ENCODE measurements at regions not wholly inside any gene's neighbourhood (a gene's known extent, or its start where the extent isn't known, plus 50 kb on each side); places are given as distances from the start of the nearest gene placed in this dataset.

DNA sequence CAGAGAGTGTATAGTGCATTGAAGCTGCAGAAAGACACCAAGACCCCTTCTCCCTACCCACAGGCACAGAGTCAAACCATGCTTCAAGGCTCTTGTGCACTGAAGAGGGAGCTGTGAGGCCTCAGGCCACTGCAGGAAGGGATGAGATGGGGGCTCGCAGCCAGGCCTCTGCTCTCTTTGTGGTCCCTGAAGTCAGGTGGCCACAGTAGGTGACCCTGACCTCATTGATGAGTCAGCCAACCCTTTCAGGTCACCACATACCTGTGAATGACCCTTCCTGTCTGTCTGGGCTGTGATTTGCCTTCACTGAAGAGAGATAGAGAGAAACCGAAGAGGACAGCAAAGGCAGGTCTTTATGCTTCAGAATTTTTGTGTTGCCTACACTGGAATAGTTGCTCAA is 372.1 kb downstream of the ACTL7B start:
- Histone ChIP-seq H3K4me1 (ENCODE audit: control insufficient read depth, low read length) (no peaks in the 10 kb centered on the region), H3K36me3 (ENCODE audit: control insufficient read depth, low read length) (no peaks in the 10 kb centered on the region), H3K4me3 (ENCODE audit: low read length) (no peak overlapping the region), H3F3A (ENCODE audit: control insufficient read depth, insufficient read depth) (no peaks in the 10 kb centered on the region), H3K9me2 (replicated peaks; ENCODE audit: control insufficient read depth, low read length) (no peaks in the 10 kb centered on the region), H3K79me2 (ENCODE audit: control insufficient read depth, low read length) (no peaks in the 10 kb centered on the region), H3K4me2 (ENCODE audit: low read length) (no peak overlapping the region), H3K27ac (ENCODE audit: low read depth, low read length) (no peak overlapping the region), H3K9me3 (ENCODE audit: control insufficient read depth, insufficient read depth, low read length) (no peaks in the 10 kb centered on the region), H4K20me1 (ENCODE audit: control insufficient read depth, insufficient read depth, low read depth, low read length) (no peaks in the 10 kb centered on the region), H3K27me3 (ENCODE audit: control insufficient read depth, low read length) (no peaks in the 10 kb centered on the region)
- TF ChIP-seq, protein P1, sequence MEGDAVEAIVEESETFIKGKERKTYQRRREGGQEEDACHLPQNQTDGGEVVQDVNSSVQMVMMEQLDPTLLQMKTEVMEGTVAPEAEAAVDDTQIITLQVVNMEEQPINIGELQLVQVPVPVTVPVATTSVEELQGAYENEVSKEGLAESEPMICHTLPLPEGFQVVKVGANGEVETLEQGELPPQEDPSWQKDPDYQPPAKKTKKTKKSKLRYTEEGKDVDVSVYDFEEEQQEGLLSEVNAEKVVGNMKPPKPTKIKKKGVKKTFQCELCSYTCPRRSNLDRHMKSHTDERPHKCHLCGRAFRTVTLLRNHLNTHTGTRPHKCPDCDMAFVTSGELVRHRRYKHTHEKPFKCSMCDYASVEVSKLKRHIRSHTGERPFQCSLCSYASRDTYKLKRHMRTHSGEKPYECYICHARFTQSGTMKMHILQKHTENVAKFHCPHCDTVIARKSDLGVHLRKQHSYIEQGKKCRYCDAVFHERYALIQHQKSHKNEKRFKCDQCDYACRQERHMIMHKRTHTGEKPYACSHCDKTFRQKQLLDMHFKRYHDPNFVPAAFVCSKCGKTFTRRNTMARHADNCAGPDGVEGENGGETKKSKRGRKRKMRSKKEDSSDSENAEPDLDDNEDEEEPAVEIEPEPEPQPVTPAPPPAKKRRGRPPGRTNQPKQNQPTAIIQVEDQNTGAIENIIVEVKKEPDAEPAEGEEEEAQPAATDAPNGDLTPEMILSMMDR (IDR thresholded peaks at IDR 0.05; ENCODE audit: low read depth, low read length, poor library complexity, severe bottlenecking), result no peak

DNA sequence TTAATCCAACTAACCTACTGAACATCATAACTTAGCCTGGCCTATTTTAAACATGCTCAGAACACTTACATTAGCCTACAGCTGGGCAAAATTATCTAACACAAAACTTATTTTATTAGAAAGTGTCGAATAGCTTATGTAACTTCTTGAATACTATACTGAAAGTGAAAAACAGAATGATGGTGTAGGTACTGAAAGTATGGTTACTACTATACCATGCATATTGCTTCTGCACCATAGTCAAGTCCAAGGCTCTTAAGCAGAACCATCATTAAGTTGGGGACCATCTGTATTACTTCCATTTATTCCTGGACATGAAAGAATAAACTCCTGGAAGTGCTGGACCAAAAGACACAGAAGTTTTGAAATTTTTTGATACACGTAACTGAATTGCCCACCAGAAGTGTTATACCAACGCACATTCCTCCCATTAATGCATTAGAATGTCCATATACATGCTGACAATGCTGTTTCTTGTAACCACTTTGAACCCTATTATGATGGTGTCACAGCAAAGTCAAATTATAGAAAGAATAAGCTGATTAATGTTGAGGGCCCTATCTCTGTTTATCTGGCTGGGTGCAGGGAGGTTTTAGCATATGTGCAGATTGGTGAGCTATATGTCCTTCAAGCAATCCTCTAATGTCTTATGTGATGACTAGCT is 375.7 kb downstream of the ACTL7B start:
- H3K9me2 ChIP-seq (replicated peaks; ENCODE audit: control insufficient read depth, low read length), result no peaks in the 10 kb centered on the region
- H3K27me3 ChIP-seq (ENCODE audit: control insufficient read depth, low read length), result no peaks in the 10 kb centered on the region
- H3K79me2 ChIP-seq (ENCODE audit: control insufficient read depth, low read length), result no peaks in the 10 kb centered on the region
- H4K20me1 ChIP-seq (ENCODE audit: control insufficient read depth, insufficient read depth, low read depth, low read length), result no peaks in the 10 kb centered on the region
- H3K4me3 ChIP-seq (ENCODE audit: low read length), result no peak overlapping the region
- no peak for TF ChIP-seq EZH2phosphoT487 (IDR thresholded peaks at IDR 0.05; ENCODE audit: borderline replicate concordance, low read length)
- TF ChIP-seq, protein P1 (IDR thresholded peaks at IDR 0.05; ENCODE audit: low read depth, low read length, poor library complexity, severe bottlenecking), result no peak
- H3K27ac ChIP-seq (ENCODE audit: low read depth, low read length), result no peak overlapping the region
- H3F3A ChIP-seq (ENCODE audit: control insufficient read depth, insufficient read depth), result no peaks in the 10 kb centered on the region
- H3K36me3 ChIP-seq (ENCODE audit: control insufficient read depth, low read length), result no peaks in the 10 kb centered on the region
- no peaks in the 10 kb centered on the region for H3K4me1 ChIP-seq (ENCODE audit: control insufficient read depth, low read length)
- no peaks in the 10 kb centered on the region for H3K9me3 ChIP-seq (ENCODE audit: control insufficient read depth, insufficient read depth, low read length)
- H3K4me2 ChIP-seq (ENCODE audit: low read length), result no peak overlapping the region

DNA sequence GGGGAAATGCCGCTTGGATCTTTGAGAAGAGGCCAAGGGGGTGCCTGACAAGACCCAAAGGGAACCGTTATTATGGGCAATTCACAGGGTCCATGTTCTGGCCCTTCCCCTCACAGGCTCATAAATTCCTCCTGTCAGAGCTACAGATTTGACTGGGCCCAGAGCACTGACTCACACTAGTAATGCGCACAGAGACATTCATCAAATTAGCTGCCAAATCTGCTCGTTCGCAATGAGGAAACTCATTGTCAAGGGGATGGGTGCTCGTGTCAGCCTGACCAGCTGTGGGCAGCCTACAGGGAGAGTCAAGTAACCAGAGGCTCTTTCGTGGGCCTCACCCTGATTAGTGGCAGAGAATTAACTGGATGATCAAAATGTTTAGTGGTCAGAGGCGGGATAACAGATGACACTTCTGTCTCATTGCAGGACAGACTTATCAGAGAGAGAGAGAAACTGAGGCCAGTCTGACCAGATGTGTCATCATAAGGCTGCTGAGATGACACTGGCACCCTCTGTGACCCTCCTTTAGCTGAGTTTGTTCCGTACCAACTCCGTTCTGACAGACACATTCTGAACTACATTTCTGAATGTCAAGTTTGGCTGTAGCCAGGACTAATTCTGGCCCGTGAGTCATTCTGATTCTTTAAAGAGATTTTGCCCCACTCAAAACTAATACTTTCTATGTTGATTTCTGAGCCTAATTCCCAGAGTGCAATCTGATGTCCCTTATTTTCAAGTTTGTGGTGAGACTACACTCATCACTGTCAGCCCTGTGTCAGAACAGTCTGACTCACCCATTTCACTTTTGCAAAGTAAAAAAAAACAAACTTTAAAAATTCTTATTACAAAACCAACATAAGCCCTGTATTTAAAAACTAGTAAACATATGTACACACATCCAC is 377.1 kb downstream of the ACTL7B start:
- TF ChIP-seq, protein P1 (IDR thresholded peaks at IDR 0.05; ENCODE audit: low read depth, low read length, poor library complexity, severe bottlenecking), result no peak
- TF ChIP-seq EZH2phosphoT487 (IDR thresholded peaks at IDR 0.05; ENCODE audit: borderline replicate concordance, low read length), result no peak
- H3K36me3 ChIP-seq (ENCODE audit: control insufficient read depth, low read length), result no peaks in the 10 kb centered on the region
- no peak overlapping the region for H3K4me3 ChIP-seq (ENCODE audit: low read length)
- no peaks in the 10 kb centered on the region for H3K27me3 ChIP-seq (ENCODE audit: control insufficient read depth, low read length)
- no peaks in the 10 kb centered on the region for H3K9me3 ChIP-seq (ENCODE audit: control insufficient read depth, insufficient read depth, low read length)
- H3K9me2 ChIP-seq (replicated peaks; ENCODE audit: control insufficient read depth, low read length), result no peaks in the 10 kb centered on the region
- no peak overlapping the region for H3K4me2 ChIP-seq (ENCODE audit: low read length)
- H4K20me1 ChIP-seq (ENCODE audit: control insufficient read depth, insufficient read depth, low read depth, low read length), result no peaks in the 10 kb centered on the region
- no peaks in the 10 kb centered on the region for H3K79me2 ChIP-seq (ENCODE audit: control insufficient read depth, low read length)
- no peaks in the 10 kb centered on the region for H3K4me1 ChIP-seq (ENCODE audit: control insufficient read depth, low read length)
- no peaks in the 10 kb centered on the region for H3F3A ChIP-seq (ENCODE audit: control insufficient read depth, insufficient read depth)
- H3K27ac ChIP-seq (ENCODE audit: low read depth, low read length), result no peak overlapping the region
